Kidney epithelial cell (primary cell): ENCODE measurements at regions not wholly inside any gene's neighbourhood (a gene's known extent, or its start where the extent isn't known, plus 50 kb on each side); places are given as distances from the start of the nearest gene placed in this dataset.

Source experiments
- DNase-seq: peaks from one replicate; pipeline ENCODE4 v3.0.0-alpha.2; 2010; ENCODE audit warnings: low read depth
- H3K27me3 ChIP-seq: 2 replicates; pipeline ENCODE4 v1.6.0; 2011; ENCODE audit warnings: low read length; ENCODE audit not compliant: control insufficient read depth, insufficient read depth
- H3K36me3 ChIP-seq: 2 replicates; pipeline ENCODE4 v1.5.1; 2011; ENCODE audit warnings: low read length; ENCODE audit not compliant: control insufficient read depth, insufficient read depth
- H3K4me3 ChIP-seq: 2 replicates; pipeline ENCODE4 v1.5.1; 2011; ENCODE audit warnings: low read depth, mild to moderate bottlenecking, control low read depth, low read length
- TF ChIP-seq, protein P1 (sequence below): IDR thresholded peaks from 2 replicates; pipeline ENCODE4 v1.5.1; 2011; ENCODE audit warnings: mild to moderate bottlenecking, moderate library complexity, low read length, control low read depth, inconsistent platforms; ENCODE audit not compliant: insufficient read depth, poor library complexity, severe bottlenecking

DNA sequence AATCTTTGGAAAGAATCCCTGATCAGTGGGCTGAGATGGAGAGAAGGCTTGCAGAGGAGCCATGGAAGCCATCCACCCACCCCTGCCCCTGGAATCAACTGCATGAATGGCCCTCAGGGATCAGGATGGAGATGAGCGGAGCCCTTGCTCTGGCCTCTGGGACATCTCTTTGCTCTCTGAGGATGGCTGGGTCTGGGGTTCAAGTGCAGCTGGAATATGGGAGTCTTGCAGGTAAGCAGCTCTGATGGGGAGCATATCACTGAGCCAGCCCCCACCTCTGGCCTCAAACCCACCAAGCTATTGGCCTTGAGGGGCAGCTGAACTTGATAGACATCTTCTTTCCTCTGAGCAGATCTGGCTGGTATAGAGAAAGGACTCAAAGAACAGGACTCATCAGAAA, 76.1 kb downstream of the C5orf15 start:
- Histone ChIP-seq H3K27me3 (no peaks in the 10 kb centered on the region), H3K36me3 (no peaks in the 10 kb centered on the region), H3K4me3 (no peak overlapping the region)
- TF ChIP-seq, protein P1, sequence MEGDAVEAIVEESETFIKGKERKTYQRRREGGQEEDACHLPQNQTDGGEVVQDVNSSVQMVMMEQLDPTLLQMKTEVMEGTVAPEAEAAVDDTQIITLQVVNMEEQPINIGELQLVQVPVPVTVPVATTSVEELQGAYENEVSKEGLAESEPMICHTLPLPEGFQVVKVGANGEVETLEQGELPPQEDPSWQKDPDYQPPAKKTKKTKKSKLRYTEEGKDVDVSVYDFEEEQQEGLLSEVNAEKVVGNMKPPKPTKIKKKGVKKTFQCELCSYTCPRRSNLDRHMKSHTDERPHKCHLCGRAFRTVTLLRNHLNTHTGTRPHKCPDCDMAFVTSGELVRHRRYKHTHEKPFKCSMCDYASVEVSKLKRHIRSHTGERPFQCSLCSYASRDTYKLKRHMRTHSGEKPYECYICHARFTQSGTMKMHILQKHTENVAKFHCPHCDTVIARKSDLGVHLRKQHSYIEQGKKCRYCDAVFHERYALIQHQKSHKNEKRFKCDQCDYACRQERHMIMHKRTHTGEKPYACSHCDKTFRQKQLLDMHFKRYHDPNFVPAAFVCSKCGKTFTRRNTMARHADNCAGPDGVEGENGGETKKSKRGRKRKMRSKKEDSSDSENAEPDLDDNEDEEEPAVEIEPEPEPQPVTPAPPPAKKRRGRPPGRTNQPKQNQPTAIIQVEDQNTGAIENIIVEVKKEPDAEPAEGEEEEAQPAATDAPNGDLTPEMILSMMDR = no peak
- DNase-seq = no peak

DNA sequence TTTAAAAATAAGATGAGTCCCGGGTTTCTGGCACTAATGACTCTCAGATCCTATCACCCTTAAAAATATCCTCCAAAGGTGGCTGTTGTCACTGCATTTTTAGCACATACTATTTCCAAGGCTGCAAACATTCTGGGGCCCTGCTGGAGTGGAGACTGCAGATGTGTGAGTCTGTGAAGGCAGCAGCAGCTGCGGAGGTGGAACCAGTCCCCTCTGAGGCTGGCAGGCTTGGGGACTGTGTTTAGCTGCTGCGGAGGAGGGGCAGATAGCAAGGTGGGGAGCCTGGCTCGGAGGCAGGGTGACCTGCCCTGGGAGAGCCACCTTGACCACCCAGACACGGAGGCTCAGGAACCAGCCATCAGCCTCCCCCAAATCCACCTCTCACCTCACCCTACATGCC, 77.0 kb downstream of the C5orf15 start:
- H3K4me3 ChIP-seq = no peak overlapping the region
- DNase-seq = no peak
- TF ChIP-seq, protein P1 = no peak
- no peaks in the 10 kb centered on the region for H3K36me3 ChIP-seq
- H3K27me3 ChIP-seq = no peaks in the 10 kb centered on the region

DNA sequence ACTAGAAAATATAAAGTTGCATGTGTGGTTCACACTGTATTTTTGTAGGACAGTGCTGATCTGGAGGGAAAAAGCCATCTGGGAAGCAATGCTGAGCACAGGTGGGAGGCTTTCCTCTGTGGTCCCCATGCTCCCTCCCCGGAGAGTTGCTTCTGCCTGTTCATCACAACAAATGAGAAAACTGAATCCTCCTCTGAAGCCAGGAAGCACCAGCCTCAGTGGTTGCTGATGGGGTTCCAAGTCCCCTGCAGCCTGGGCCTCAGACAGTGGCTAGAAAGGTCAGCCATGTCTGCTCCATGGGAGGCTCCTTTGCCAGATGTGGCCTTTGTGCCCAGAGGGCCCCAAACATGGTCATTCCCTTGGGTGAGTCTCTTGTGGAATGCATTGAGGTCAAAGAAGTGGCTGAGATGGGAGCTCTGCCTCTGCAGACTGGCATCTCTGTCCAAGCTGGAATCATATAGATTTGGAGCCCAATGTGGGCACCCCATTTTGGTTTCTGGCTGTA, 77.6 kb downstream of the C5orf15 start:
- TF ChIP-seq, protein P1 = no peak
- Histone ChIP-seq H3K36me3 (no peaks in the 10 kb centered on the region), H3K27me3 (no peaks in the 10 kb centered on the region), H3K4me3 (no peak overlapping the region)
- DNase-seq = no peak

DNA sequence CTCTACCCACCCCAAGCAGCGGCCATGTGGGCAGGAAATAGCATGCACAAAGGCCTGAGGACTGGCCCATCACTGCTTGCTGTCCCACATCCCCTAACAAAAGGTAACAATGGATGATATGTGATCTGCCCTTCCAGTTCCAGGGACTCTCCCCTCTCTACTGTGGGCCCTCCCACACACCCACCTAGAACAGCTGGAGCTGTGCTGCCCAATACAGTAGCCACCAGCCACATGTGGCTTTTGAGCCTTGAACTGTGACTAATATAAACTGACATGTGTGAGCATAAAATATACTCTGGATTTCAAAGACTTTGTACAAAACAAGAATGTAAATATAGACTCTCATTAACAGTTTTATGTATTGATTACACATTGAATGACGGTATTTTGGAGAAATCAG, 78.1 kb downstream of the C5orf15 start:
- Histone ChIP-seq H3K27me3 (no peaks in the 10 kb centered on the region), H3K36me3 (no peaks in the 10 kb centered on the region), H3K4me3 (no peak overlapping the region)
- TF ChIP-seq, protein P1 = no peak
- no peak for DNase-seq

DNA sequence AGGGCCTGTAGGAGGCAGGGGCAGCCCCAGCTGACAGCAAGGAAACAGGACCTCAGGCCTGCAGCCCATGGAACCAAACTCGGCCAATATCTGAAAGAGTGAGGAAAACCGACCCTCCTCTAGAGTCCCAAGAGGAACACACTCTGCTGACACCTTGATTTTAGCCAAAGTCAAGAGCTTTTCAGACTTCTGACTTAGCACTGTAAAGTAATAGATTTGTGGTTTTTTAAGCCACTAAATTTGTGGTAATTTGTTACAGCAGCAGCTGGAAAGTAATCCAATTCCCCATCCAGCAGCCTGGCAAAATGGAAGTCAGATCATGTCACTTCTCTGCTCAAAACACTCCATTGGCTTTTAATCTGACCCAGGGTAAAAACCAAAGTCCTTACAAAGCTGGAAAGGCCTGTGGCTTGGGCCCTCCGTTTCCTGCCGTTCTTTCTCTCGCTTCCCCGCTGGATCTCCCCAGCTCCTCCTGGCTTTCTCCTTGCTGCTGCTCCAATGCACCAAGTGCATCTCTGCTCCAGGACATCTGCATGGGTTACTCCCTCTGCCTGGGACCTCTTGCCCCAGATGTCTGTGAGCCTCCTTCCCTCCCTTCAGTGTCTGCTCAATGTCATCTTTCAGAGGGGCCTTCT, 79.0 kb downstream of the C5orf15 start:
- TF ChIP-seq, protein P1 = no peak
- no peaks in the 10 kb centered on the region for H3K27me3 ChIP-seq
- H3K36me3 ChIP-seq = no peaks in the 10 kb centered on the region
- H3K4me3 ChIP-seq = no peak overlapping the region
- DNase-seq = no peak

DNA sequence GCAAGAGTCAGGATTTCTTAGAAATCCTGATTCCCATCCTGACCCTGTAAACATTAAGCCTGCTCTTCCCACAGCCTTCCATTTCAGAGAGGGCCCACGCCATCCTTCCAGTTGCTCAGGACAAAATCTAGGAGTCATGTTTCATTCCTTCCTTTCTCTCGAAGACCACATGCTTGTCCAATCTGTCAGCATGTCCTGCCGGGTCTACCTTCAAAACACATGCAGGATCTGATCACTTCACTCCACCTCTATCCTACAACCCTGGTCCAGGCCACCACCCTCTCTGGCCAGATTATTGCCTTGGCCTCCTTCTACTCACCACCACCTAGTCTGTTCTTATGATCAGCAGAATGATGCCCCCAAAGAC, 79.8 kb downstream of the C5orf15 start:
- Histone ChIP-seq H3K27me3 (no peaks in the 10 kb centered on the region), H3K36me3 (no peaks in the 10 kb centered on the region), H3K4me3 (no peak overlapping the region)
- TF ChIP-seq, protein P1 = no peak
- no peak for DNase-seq
